ENCODE measurements at regions not wholly inside any gene's neighbourhood (a gene's known extent, or its start where the extent isn't known, plus 50 kb on each side); places are given as distances from the start of the nearest gene placed in this dataset.

GRCh38 chr5:179452356-179453230, 97.8 kb upstream of the RUFY1 start:
- Histone ChIP-seq H3K27ac (ENCODE audit: low read depth in 1 of 2, low read length in 2 of 2) (no peak overlapping the region), H3K4me1 (ENCODE audit: control insufficient read depth in 4 of 4, insufficient read depth in 4 of 4, low read length in 3 of 4) (no peaks in the 10 kb centered on the region), H3K27me3 (ENCODE audit: control insufficient read depth in 4 of 4, insufficient read depth in 4 of 4, low read length in 3 of 4) (no peaks in the 10 kb centered on the region), H3K9me3 (ENCODE audit: control insufficient read depth in 4 of 4, low read length in 3 of 4) (peaks cover 0 to 8% (median 2%) of the 10 kb centered on the region in 4 donors), H3K4me3 (ENCODE audit: low read depth in 1 of 3, low read length in 3 of 3) (no peak overlapping the region), H3K9ac (ENCODE audit: low read depth in 1 of 2, low read length in 2 of 2) (no peak overlapping the region), H3K36me3 (ENCODE audit: control insufficient read depth in 4 of 4, insufficient read depth in 3 of 4, low read depth in 1 of 4, low read length in 3 of 4) (no peaks in the 10 kb centered on the region)
- TF ChIP-seq RAD21 (IDR thresholded peaks at IDR 0.05) (no peak), NR2F2 (IDR thresholded peaks at IDR 0.05) (no peak), TAF1 (conservative IDR thresholded peaks at IDR 0.05) (no peak), SP1 (IDR thresholded peaks at IDR 0.05) (no peak), FOXA1 (IDR thresholded peaks at IDR 0.05) (no peak), HNF4A (conservative IDR thresholded peaks at IDR 0.05) (no peak), ATF3 (IDR thresholded peaks at IDR 0.05) (no peak)
- WGBS: 78% methylated on average over 20 of the region's 20 CpGs
- no peak for DNase-seq (ENCODE audit: low spot score)

GRCh38 chr5:179451828-179452196, 98.5 kb upstream of the RUFY1 start:
- TF ChIP-seq TAF1 (conservative IDR thresholded peaks at IDR 0.05) (no peak), ATF3 (IDR thresholded peaks at IDR 0.05) (no peak), SP1 (IDR thresholded peaks at IDR 0.05) (no peak), CTCF (IDR thresholded peaks at IDR 0.05; ENCODE audit: low read depth, low read length, missing input control) (no peak), REST (IDR thresholded peaks at IDR 0.05) (no peak), HNF4G (IDR thresholded peaks at IDR 0.05) (no peak), NR2F2 (IDR thresholded peaks at IDR 0.05) (no peak), RXRA (IDR thresholded peaks at IDR 0.05) (no peak), MAX (IDR thresholded peaks at IDR 0.05) (no peak), YY1 (IDR thresholded peaks at IDR 0.05) (no peak), FOXA1 (IDR thresholded peaks at IDR 0.05) (no peak), HNF4A (conservative IDR thresholded peaks at IDR 0.05) (no peak)
- Histone ChIP-seq H3K27ac (ENCODE audit: low read depth in 1 of 2, low read length in 2 of 2) (no peak overlapping the region), H3K4me3 (ENCODE audit: low read depth in 1 of 3, low read length in 3 of 3) (no peak overlapping the region), H3K36me3 (ENCODE audit: control insufficient read depth in 4 of 4, insufficient read depth in 3 of 4, low read depth in 1 of 4, low read length in 3 of 4) (no peaks in the 10 kb centered on the region), H3K9ac (ENCODE audit: low read depth in 1 of 2, low read length in 2 of 2) (no peak overlapping the region), H3K4me1 (ENCODE audit: control insufficient read depth in 4 of 4, insufficient read depth in 4 of 4, low read length in 3 of 4) (no peaks in the 10 kb centered on the region), H3K27me3 (ENCODE audit: control insufficient read depth in 4 of 4, insufficient read depth in 4 of 4, low read length in 3 of 4) (no peaks in the 10 kb centered on the region), H3K9me3 (ENCODE audit: control insufficient read depth in 4 of 4, low read length in 3 of 4) (peaks cover 0 to 3% (median 2%) of the 10 kb centered on the region in 4 donors)
- WGBS: 70% methylated on average over 4 of the region's 4 CpGs
- no peak for DNase-seq (ENCODE audit: low spot score)

Measured in liver (tissue), 8 donors.